Mesendoderm (in vitro differentiated cells): ENCODE measurements at regions not wholly inside any gene's neighbourhood (a gene's known extent, or its start where the extent isn't known, plus 50 kb on each side); places are given as distances from the start of the nearest gene placed in this dataset.
A peak's percentile ranks its signal among the peaks of the same experiment; 100 is the strongest.

Experiments
- DNase-seq: peaks from one replicate; pipeline ENCODE4 v3.0.0; 2013
- H2AK5ac ChIP-seq: 2 replicates; pipeline ENCODE4 v1.6.1; 2013; ENCODE audit warnings: low read length, inconsistent platforms
- H2BK120ac ChIP-seq: 2 replicates; pipeline ENCODE4 v1.6.1; 2013; ENCODE audit warnings: low read depth, mild to moderate bottlenecking, low read length, moderate library complexity, mixed read lengths
- H2BK15ac ChIP-seq: replicated peaks from 2 replicates; pipeline ENCODE4 v1.6.1; 2013; ENCODE audit warnings: low read depth, mild to moderate bottlenecking, moderate library complexity
- H2BK5ac ChIP-seq: 2 replicates; pipeline ENCODE4 v1.6.1; 2013; ENCODE audit warnings: low read length, inconsistent platforms
- H3K18ac ChIP-seq: 2 replicates; pipeline ENCODE4 v1.6.1; 2013; ENCODE audit warnings: mild to moderate bottlenecking, low read length, mixed read lengths
- H3K23ac ChIP-seq: one replicate; pipeline ENCODE4 v1.6.1; 2013; ENCODE audit warnings: low read length
- H3K27ac ChIP-seq: 2 replicates; pipeline ENCODE4 v1.5.1; 2013; ENCODE audit warnings: low read depth, mild to moderate bottlenecking, inconsistent platforms, low read length, moderate library complexity
- H3K27me3 ChIP-seq: 2 replicates; pipeline ENCODE4 v1.6.1; 2013; ENCODE audit warnings: low read length, control low read depth, mild to moderate bottlenecking, inconsistent platforms; ENCODE audit not compliant: insufficient read depth, poor library complexity
- H3K36me3 ChIP-seq: 2 replicates; pipeline ENCODE4 v1.6.1; 2013; ENCODE audit warnings: low read length, inconsistent platforms; ENCODE audit not compliant: control insufficient read depth, insufficient read depth
- H3K4ac ChIP-seq: one replicate; pipeline ENCODE4 v1.6.1; 2013; ENCODE audit warnings: low read depth, mild to moderate bottlenecking, low read length, moderate library complexity
- H3K4me1 ChIP-seq: 2 replicates; pipeline ENCODE4 v1.6.1; 2013; ENCODE audit warnings: low read depth, low read length, inconsistent platforms; ENCODE audit not compliant: control insufficient read depth
- H3K4me2 ChIP-seq: 2 replicates; pipeline ENCODE4 v1.6.1; 2013; ENCODE audit warnings: low read length
- H3K4me3 ChIP-seq: 2 replicates; pipeline ENCODE4 v1.5.1; 2013; ENCODE audit warnings: mild to moderate bottlenecking, low read length
- H3K56ac ChIP-seq: one replicate; pipeline ENCODE4 v1.6.1; 2013; ENCODE audit warnings: low read length
- H3K79me1 ChIP-seq: 2 replicates; pipeline ENCODE4 v1.6.1; 2013; ENCODE audit warnings: low read length, inconsistent platforms
- H3K79me2 ChIP-seq: 2 replicates; pipeline ENCODE4 v1.6.1; 2013; ENCODE audit warnings: mild to moderate bottlenecking, low read length; ENCODE audit not compliant: control insufficient read depth, insufficient read depth
- H3K9ac ChIP-seq: 2 replicates; pipeline ENCODE4 v1.6.1; 2013; ENCODE audit warnings: low read length, inconsistent platforms
- H4K5ac ChIP-seq: one replicate; pipeline ENCODE4 v1.6.1; 2013; ENCODE audit warnings: low read length
- H4K8ac ChIP-seq: one replicate; pipeline ENCODE4 v1.6.1; 2013; ENCODE audit warnings: low read depth, mild to moderate bottlenecking, control low read depth, low read length, moderate library complexity
- WGBS: extraction: QIAGEN DNeasy Blood & Tissue Kit; methylation state at CpG from one replicate; pipeline ENCODE4 v1.1.7; 2013; ENCODE audit warnings: low lambda C conversion rate, missing lambda C conversion rate; ENCODE audit not compliant: insufficient coverage; ENCODE audit errors: extremely low coverage; 5-methylcytosine and 5-hydroxymethylcytosine counted together

DNA sequence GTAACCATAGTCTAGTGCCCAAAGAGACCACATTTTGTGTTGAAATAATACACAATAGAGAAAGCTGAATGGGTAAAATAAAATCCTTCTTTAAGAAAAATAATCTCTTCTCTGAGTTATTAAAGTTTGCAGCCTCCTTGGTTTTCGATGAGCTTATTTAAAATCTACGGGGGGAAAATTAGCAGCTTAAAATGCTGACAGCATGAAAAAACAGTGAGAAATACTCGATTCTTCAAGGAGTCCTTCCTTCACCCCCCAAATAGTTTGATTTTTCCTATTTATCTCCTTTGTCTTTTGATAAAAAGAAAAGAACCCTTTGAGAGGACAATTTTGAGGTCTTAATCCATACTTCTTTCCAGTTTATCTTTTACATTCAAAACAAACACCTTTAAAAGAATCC is 394.0 kb upstream of the B3GALT2 start:
- no peak overlapping the region for H3K56ac ChIP-seq
- DNase-seq = no peak
- H3K36me3 ChIP-seq = no peaks in the 10 kb centered on the region
- no peaks in the 10 kb centered on the region for H3K79me1 ChIP-seq
- no peak overlapping the region for H3K23ac ChIP-seq
- WGBS = no CpG with 5 or more reads among the region's 3 CpGs
- no peak overlapping the region for H3K9ac ChIP-seq
- no peak overlapping the region for H2BK5ac ChIP-seq
- H3K79me2 ChIP-seq = no peaks in the 10 kb centered on the region
- no peak overlapping the region for H3K27ac ChIP-seq
- no peak overlapping the region for H3K4me3 ChIP-seq
- H4K8ac ChIP-seq = no peak overlapping the region
- no peak overlapping the region for H4K5ac ChIP-seq
- no peak overlapping the region for H2BK120ac ChIP-seq
- H2BK15ac ChIP-seq = no peak overlapping the region
- no peaks in the 10 kb centered on the region for H3K27me3 ChIP-seq
- no peak overlapping the region for H2AK5ac ChIP-seq
- H3K4me2 ChIP-seq = no peak overlapping the region
- no peak overlapping the region for H3K4ac ChIP-seq
- no peak overlapping the region for H3K18ac ChIP-seq
- no peaks in the 10 kb centered on the region for H3K4me1 ChIP-seq

DNA sequence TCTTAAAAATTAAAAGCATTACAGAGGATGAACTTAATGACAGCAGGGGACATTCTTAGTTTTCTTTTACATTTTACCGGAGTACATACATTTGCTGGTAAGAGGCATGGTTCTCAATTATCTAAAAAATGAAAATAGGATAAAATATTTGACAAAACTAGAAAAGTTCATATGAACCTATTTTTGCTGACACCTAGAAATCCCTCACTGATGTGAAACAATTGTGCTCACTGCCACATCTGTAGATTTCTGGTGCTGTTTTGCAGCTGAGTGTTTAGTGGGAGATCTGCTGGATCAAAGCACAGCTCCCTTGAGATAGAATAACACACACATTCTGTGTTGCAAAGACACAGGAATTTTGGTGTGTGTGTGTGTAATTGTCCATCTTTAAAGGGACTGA is 392.9 kb upstream of the B3GALT2 start:
- H3K27ac ChIP-seq = no peak overlapping the region
- H2BK120ac ChIP-seq = no peak overlapping the region
- no peak for DNase-seq
- H3K27me3 ChIP-seq = no peaks in the 10 kb centered on the region
- no CpG with 5 or more reads among the region's 1 CpG for WGBS
- no peaks in the 10 kb centered on the region for H3K4me1 ChIP-seq
- H3K56ac ChIP-seq = no peak overlapping the region
- no peaks in the 10 kb centered on the region for H3K79me2 ChIP-seq
- no peak overlapping the region for H4K8ac ChIP-seq
- H2BK15ac ChIP-seq = no peak overlapping the region
- no peaks in the 10 kb centered on the region for H3K36me3 ChIP-seq
- no peak overlapping the region for H2BK5ac ChIP-seq
- no peaks in the 10 kb centered on the region for H3K79me1 ChIP-seq
- H3K4me3 ChIP-seq = no peak overlapping the region
- no peak overlapping the region for H3K4me2 ChIP-seq
- no peak overlapping the region for H4K5ac ChIP-seq
- H3K23ac ChIP-seq = no peak overlapping the region
- no peak overlapping the region for H2AK5ac ChIP-seq
- H3K9ac ChIP-seq = no peak overlapping the region
- no peak overlapping the region for H3K18ac ChIP-seq
- no peak overlapping the region for H3K4ac ChIP-seq

DNA sequence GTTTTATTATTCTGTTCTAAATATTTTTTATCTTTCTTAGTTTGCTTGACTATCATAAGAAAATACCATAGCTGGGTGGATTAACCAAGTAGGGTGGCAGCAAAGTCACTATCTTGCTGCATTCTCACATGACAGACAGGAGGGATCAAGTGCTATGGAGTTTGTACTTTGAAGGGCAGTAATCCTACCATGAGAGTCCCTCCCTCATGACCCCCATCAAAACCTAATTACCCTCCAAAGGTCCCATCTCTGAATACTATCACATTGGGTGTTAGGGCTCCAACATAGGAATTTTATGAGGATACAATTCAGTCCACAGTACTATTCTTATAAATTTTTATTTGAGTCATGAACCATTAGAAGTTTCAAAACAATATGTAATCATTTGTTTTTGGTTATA is 388.5 kb upstream of the B3GALT2 start:
- H2AK5ac ChIP-seq = no peak overlapping the region
- H3K27me3 ChIP-seq = no peaks in the 10 kb centered on the region
- no peaks in the 10 kb centered on the region for H3K79me2 ChIP-seq
- H3K4me3 ChIP-seq = no peak overlapping the region
- no peak for DNase-seq
- H3K27ac ChIP-seq = no peak overlapping the region
- H2BK5ac ChIP-seq = no peak overlapping the region
- H2BK15ac ChIP-seq = no peak overlapping the region
- no peaks in the 10 kb centered on the region for H3K36me3 ChIP-seq
- H3K4me2 ChIP-seq = no peak overlapping the region
- no peak overlapping the region for H3K23ac ChIP-seq
- H3K18ac ChIP-seq = no peak overlapping the region
- no peak overlapping the region for H2BK120ac ChIP-seq
- H3K9ac ChIP-seq = no peak overlapping the region
- no peaks in the 10 kb centered on the region for H3K4me1 ChIP-seq
- no peak overlapping the region for H4K8ac ChIP-seq
- no peak overlapping the region for H3K56ac ChIP-seq
- H4K5ac ChIP-seq = no peak overlapping the region
- H3K4ac ChIP-seq = no peak overlapping the region
- no peaks in the 10 kb centered on the region for H3K79me1 ChIP-seq

GRCh38 chr1:193569983-193570269 is 383.5 kb upstream of the B3GALT2 start:
- no peak overlapping the region for H3K9ac ChIP-seq
- H3K4me2 ChIP-seq = no peak overlapping the region
- no peak overlapping the region for H2BK120ac ChIP-seq
- H2BK15ac ChIP-seq = no peak overlapping the region
- no peak overlapping the region for H2BK5ac ChIP-seq
- H3K23ac ChIP-seq = no peak overlapping the region
- H3K27me3 ChIP-seq = no peaks in the 10 kb centered on the region
- no peak overlapping the region for H4K5ac ChIP-seq
- H2AK5ac ChIP-seq = no peak overlapping the region
- H3K4ac ChIP-seq = no peak overlapping the region
- H3K79me2 ChIP-seq = no peaks in the 10 kb centered on the region
- no peaks in the 10 kb centered on the region for H3K36me3 ChIP-seq
- no peak for DNase-seq
- H3K27ac ChIP-seq = no peak overlapping the region
- no peak overlapping the region for H3K4me3 ChIP-seq
- no peaks in the 10 kb centered on the region for H3K4me1 ChIP-seq
- no peak overlapping the region for H3K56ac ChIP-seq
- H4K8ac ChIP-seq = no peak overlapping the region
- H3K18ac ChIP-seq = no peak overlapping the region
- H3K79me1 ChIP-seq = no peaks in the 10 kb centered on the region

- Histone ChIP-seq H3K27ac (no peak overlapping the region), H3K79me2 (no peaks in the 10 kb centered on the region), H3K4me3 (no peak overlapping the region), H3K4ac (no peak overlapping the region), H2BK15ac (no peak overlapping the region), H4K8ac (no peak overlapping the region), H3K4me1 (no peaks in the 10 kb centered on the region), H2AK5ac (no peak overlapping the region), H4K5ac (no peak overlapping the region), H3K9ac (no peak overlapping the region), H3K18ac (no peak overlapping the region), H3K23ac (no peak overlapping the region), H3K79me1 (no peaks in the 10 kb centered on the region), H2BK120ac (no peak overlapping the region), H3K36me3 (no peaks in the 10 kb centered on the region), H3K4me2 (no peak overlapping the region), H2BK5ac (no peak overlapping the region), H3K27me3 (no peaks in the 10 kb centered on the region), H3K56ac (no peak overlapping the region)
- WGBS = no CpG with 5 or more reads among the region's 1 CpG
- DNase-seq = peak; percentile 65
These were observed 382.9 kb upstream of the B3GALT2 start for GRCh38 chr1:193569096-193569982.

DNA sequence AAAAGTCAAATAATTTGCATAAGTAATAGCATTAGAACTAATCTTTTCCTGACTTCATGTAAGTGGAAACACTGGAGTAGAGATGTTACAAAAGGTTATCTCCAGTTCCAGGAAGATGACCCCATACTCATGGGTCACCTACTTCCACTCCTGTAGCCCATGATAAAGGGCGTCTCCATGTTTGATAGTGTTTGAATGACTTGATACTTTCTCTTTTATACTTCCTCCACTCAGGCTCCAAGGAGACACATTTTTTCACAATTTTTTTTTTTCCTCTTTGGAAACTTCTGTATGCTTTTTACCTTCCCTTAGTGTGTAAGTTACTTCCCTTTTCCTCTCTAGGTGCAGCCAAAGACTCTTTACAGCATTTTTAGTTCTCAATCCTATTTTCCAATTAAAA is 382.1 kb upstream of the B3GALT2 start:
- Histone ChIP-seq H3K27me3 (no peaks in the 10 kb centered on the region), H3K36me3 (no peaks in the 10 kb centered on the region), H3K79me1 (no peaks in the 10 kb centered on the region), H3K18ac (no peak overlapping the region), H4K8ac (no peak overlapping the region), H4K5ac (no peak overlapping the region), H2BK5ac (no peak overlapping the region), H3K4me1 (no peaks in the 10 kb centered on the region), H2BK120ac (no peak overlapping the region), H3K4me2 (no peak overlapping the region), H3K56ac (no peak overlapping the region), H3K79me2 (no peaks in the 10 kb centered on the region), H3K9ac (no peak overlapping the region), H3K23ac (no peak overlapping the region), H2AK5ac (no peak overlapping the region), H3K27ac (no peak overlapping the region), H3K4ac (no peak overlapping the region), H3K4me3 (no peak overlapping the region), H2BK15ac (no peak overlapping the region)
- WGBS = no CpG with 5 or more reads among the region's 1 CpG
- no peak for DNase-seq
